HG03095 (cell line): ENCODE measurements at regions not wholly inside any gene's neighbourhood (a gene's known extent, or its start where the extent isn't known, plus 50 kb on each side); places are given as distances from the start of the nearest gene placed in this dataset.

Source experiments
- ATAC-seq: cut with Tn5 transposase; IDR thresholded peaks from one replicate; pipeline ENCODE4 v1.9.1; 2021; ENCODE audit warnings: moderate library complexity; ENCODE audit not compliant: unreplicated experiment

DNA sequence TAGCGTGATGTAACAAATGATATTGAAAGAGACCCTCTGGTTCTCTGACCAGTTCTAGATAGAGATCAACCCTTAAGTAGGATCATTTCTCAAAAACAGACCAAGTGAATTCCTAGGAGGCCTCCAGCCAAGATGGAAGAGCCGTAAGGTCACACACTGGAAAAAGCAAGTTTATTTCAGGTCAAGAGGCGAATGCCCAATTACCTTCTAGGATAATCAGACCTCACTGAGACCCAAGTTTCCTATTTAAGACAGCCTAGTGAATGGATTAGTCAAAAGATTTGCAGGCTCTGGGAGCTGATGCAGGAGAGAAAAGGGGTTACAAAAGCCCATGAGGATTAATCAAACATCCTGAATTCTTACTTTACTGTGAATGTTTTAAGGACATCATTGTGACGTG lies 486.1 kb upstream of the NRP1 start:
- ATAC-seq = no peak

DNA sequence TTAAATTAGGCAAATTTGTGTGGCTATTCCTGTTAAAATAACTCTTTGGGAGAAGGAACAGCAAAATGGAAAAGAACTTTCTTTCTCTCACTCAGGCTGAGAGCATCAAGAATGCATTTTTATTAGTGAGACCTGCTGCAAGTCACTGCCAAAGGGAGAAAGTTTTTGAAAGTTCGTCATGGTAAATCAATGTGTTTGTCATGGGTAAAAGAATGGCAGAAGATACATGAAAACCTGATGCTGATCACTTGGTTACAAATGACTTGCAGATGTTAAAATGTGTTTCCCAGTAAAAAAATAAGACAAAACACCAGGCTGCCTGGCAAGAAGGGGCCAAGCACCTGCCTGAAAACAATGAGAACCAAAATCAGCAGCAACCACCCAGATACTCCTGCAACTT lies 484.7 kb upstream of the NRP1 start:
- ATAC-seq = no peak

DNA sequence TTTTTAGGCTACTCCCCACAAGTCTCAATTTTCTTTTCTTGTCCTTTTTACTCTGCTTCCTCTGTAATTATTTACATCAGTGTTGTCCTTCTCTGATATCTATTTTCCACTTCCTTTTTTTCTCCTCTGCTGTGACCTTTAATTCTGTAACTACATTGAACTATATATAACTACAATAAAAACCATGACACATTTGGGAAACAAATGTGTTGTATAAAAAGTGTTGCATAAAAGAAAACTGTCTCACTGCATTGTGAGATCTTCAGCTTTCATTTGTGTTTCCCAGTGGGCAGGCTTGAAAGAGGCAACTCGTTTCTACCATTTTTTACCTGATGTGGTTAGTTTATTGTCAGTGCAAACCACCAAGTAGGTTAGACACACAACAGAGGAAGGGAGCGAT lies 483.9 kb upstream of the NRP1 start:
- no peak for ATAC-seq

DNA sequence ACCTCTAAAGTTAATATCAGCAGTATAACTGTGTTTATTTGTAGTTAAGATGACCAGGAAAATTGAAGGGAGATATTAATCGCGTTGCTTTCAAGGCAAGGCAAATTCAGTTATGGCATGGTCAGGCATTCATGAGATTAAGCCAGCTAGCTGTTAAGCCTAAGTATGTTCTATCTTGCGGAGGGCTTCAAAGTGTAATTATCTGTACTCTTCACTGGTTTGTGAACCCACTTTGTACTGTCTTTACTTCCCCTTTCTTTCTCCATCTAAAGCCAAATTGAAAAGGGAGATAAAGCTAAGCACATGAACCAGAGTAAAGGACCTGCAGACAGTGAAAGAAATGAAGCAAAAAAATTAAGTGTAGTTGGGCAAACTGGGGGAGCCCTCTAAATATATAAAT lies 483.1 kb upstream of the NRP1 start:
- ATAC-seq = no peak

- no peak for ATAC-seq
These were observed 481.3 kb upstream of the NRP1 start for GRCh38 chr10:33815776-33816175.

DNA sequence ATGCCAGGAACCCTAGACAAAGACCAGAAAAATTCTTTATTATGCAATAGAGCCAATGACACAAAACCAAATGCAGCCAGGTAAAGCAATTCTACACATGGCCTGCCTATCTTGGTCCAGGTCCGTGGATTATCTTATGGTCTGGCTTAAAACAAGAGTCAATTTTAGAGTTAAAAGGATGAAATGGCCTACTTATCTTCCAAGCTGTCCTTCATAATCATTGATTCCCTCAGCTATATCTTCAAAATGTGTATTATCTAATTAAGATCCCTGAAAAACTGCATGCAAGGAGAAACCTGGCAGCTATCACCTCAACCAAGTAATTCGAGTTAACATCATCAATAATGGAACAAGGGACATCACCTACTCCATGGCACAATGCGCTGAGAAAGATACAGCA lies 479.4 kb upstream of the NRP1 start:
- ATAC-seq = no peak

DNA sequence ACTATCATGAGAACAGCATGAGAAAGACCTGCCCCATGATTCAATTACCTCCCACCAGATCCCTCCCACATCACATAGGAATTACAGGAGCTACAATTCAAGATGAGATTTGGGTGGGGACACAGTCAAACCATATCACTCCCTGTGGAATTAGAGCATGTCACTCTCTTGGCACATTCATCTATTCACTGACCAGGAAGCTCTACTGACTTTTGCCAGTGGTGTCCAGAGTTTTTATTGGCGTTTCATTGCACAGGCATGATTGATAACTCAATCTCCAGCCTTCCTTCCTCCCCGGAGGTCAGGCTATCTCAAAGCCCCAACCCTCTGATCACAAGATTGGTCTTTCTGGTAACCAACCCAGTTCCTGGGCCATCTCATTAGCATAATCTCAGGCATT lies 478.9 kb upstream of the NRP1 start:
- ATAC-seq = no peak

- no peak for ATAC-seq
These were observed 478.1 kb upstream of the NRP1 start for GRCh38 chr10:33812586-33812985.

DNA sequence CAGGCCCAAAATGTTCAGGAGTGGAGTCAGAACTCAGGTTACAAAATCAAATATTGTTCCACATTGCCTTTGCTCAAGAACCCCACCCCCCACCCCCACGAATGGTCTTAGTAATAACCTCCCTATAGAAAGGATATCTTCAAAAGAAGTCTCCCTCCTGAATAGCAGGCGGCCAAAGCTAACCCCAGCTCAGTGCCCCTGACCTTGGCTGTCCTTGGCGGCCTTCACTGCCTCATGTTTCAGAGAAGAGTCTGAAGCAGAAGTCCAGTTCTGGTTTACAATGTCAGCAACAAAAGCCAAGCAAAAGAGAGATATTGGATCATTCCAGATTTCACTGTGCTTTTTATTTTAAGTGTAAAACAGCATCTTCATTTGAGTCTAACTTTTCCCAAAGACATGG lies 476.5 kb upstream of the NRP1 start:
- no peak for ATAC-seq

GRCh38 chr10:33809732-33810131 lies 475.3 kb upstream of the NRP1 start:
- ATAC-seq = no peak

DNA sequence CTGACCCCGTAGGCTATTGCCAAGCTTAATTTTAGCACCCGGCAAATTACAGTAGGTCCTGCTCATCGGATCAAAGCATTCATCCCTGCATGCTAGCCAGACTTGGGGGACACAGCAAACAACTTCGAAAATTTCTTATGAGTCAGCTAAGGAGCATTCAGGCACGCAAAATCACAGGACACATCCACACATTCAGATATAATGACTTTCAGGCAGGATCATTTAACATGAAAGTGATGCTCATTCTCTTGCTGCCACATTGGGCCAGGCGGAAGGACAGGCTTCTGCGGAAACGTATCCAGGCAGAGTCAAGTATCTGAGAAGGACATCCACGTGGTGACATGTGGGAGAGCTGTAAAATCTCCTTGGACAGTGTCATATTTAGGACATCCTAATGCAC lies 474.0 kb upstream of the NRP1 start:
- no peak for ATAC-seq

- no peak for ATAC-seq
These were observed 473.3 kb upstream of the NRP1 start for GRCh38 chr10:33807531-33808359.

DNA sequence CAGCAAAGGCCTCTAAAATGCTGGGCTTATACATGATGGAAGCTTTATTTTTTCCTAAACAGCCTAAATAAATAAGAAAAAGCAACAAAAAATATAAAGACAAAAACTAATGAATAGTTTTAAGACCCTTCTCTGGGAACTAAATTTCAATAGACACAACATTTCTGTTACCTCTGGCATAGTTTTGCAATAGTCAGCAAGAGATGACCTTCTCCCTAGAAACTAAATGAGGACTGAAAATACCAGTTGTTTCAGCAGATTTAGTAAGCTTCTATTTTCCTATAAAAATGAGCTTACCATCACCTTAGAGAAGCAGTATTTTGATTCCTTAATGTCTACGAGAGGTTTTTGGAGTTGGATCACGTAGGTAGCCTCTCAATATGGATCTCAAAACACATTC lies 471.4 kb upstream of the NRP1 start:
- ATAC-seq = no peak

GRCh38 chr10:33804584-33804983 lies 470.1 kb upstream of the NRP1 start:
- ATAC-seq = no peak

GRCh38 chr10:33803248-33803647 lies 468.8 kb upstream of the NRP1 start:
- ATAC-seq = no peak

GRCh38 chr10:33802566-33802965 lies 468.1 kb upstream of the NRP1 start:
- ATAC-seq = no peak

DNA sequence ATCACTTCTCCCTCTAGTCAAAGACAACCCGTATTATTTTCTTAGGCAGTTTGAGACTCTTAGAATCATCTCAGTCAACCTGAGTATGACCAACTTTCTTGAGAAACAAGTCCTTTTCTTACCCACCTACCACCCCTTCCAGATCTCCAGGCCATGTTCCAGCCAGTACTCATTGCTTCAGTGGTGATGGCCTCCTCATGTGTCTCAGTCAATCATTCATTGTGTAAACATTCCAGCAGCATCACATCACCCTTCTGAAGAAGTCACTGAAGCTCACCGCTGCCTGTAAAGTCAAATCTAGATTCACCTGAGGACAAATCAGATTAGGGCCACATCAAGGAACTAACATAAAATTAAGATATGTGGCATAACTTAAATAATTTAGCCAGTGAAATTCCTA lies 467.2 kb upstream of the NRP1 start:
- no peak for ATAC-seq

- no peak for ATAC-seq
These were observed 466.5 kb upstream of the NRP1 start for GRCh38 chr10:33800986-33801385.

- ATAC-seq = no peak
These were observed 466.1 kb upstream of the NRP1 start for GRCh38 chr10:33800545-33800944.

DNA sequence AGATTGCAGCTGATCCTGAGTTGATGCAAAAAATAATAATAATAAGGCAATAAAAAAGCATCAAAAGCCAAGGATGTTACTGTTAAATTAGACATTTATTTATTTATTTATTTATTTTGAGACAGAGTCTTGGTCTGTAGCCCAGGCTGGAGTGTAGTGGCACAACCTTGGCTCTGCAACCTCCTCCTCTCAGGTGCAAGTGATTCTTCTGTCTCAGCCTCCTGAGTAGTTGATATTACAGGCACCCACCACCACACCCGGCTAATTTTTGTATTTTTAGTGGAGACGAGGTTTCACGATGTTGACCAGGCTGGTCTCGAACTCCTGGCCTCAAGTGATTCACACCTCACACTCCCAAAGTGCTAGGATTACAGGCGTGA lies 465.5 kb upstream of the NRP1 start:
- no peak for ATAC-seq

DNA sequence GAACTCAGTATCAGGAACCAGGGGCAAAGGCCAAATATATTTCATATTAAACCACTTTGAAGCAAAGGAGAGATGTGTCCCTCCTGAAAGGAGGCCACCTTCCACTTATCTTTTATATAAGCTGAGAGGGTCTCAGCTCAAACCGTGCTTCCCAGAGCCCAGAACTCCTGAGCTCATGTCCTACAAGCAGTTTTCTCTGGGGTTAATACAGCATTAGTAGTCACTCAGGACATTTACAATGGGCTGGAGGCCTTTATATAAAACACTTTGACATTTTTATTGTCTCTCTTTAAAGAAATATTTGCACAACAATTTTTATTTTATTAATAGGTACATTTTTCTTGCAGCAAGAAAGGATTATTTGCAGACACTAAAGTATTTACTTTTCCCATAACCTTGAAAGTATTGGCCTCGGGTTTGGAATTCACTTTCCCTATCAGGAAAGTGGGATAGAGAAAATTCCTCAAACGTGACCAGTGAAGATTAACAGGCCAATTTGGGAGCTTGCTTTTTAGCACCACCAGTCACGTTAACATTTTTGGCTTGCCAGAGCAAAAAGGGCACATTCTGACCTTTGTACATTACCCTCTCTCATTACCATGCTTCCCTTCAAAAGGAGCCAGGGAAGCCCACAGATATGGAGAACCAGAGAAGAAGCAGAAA lies 464.9 kb upstream of the NRP1 start:
- ATAC-seq = no peak

DNA sequence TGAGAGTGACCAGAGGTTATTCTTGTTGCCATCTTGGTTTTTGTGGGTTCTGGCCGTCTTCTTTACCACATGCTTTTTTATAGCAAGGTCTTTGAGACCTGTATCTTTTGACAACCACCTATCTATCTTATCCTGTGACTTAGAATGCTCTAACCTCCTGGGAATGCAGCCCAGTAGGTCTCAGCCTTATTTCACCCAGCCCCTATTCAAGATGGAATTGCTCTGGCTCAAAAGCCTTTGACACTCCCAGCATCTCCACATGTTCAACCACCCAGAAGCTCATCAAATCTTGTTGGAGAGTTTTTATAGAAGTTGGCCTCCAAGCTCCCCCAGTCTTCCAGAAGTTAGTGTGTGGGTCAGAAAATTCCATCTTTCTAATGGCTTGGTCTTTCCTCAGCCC lies 464.3 kb upstream of the NRP1 start:
- ATAC-seq = no peak

- ATAC-seq = no peak
These were observed 462.2 kb upstream of the NRP1 start for GRCh38 chr10:33796680-33797079.
